Body of pancreas (tissue), 4 donors: ENCODE measurements at regions not wholly inside any gene's neighbourhood (a gene's known extent, or its start where the extent isn't known, plus 50 kb on each side); places are given as distances from the start of the nearest gene placed in this dataset.

Experiments
- ATAC-seq: fragments of 150-250 bp; one replicate; pipeline ENCODE4 v1.9.1; 2016
- DNase-seq, 4 donors: peaks; one replicate each; pipeline ENCODE4 v3.0.0-alpha.2; 2019
- H3K27ac ChIP-seq, 4 donors: fragments of 200-600 bp; sonication (generic); 1 replicate in 3 of 4; 2 replicates in 1 of 4; pipeline versions ENCODE4 v1.5.1 to v1.6.1; 2016 to 2019; ENCODE audit warnings: mild to moderate bottlenecking in 1 of 4, mixed read lengths in 1 of 4, moderate library complexity in 1 of 4
- H3K27me3 ChIP-seq, 2 donors: fragments of 200-600 bp; sonication (generic); one replicate each; pipeline ENCODE4 v1.6.0; 2016; ENCODE audit warnings: mild to moderate bottlenecking in 1 of 2
- H3K36me3 ChIP-seq, 2 donors: fragments of 200-600 bp; sonication (generic); replicated peaks in 1 of 2; 2 replicates each; pipeline ENCODE4 v1.5.1; 2016; ENCODE audit warnings: low read depth in 2 of 2; ENCODE audit not compliant: insufficient read depth in 1 of 2
- H3K4me1 ChIP-seq: fragments of 200-600 bp; sonication (generic); one replicate; pipeline ENCODE4 v1.6.0; 2016
- H3K4me3 ChIP-seq, 2 donors: fragments of 200-600 bp; sonication (generic); 1 replicate in 1 of 2; 2 replicates in 1 of 2; pipeline ENCODE4 v1.5.1; 2016 to 2019
- H3K9me3 ChIP-seq, 3 donors: fragments of 200-600 bp; sonication (generic); 1 replicate in 2 of 3; 2 replicates in 1 of 3; pipeline ENCODE4 v1.5.1; 2016
- CTCF ChIP-seq, 7 experiments: fragments of 450-650 bp in 4 of 7; fragments of 200-600 bp in 3 of 7; sonication (generic) in 3 of 7; IDR thresholded peaks; one replicate each; pipeline ENCODE4 v1.5.1; 2016 to 2019; ENCODE audit warnings: antibody characterized with exemption in 7 of 7
- POLR2A ChIP-seq, 3 donors: fragments of 450-650 bp; IDR thresholded peaks; one replicate each; pipeline ENCODE4 v1.6.1; 2016; ENCODE audit warnings: antibody characterized with exemption in 3 of 3, mild to moderate bottlenecking in 2 of 3
- WGBS, 2 donors: methylation state at CpG; one replicate each; pipeline ENCODE4 v1.1.5; 2017; 5-methylcytosine and 5-hydroxymethylcytosine counted together
- intact Hi-C: fragments of 100-400 bp; cut with DNase I; formaldehyde crosslinking; loops from one replicate; pipeline ENCODE4 v1.15.1; 2023

GRCh38 chrX:10393899-10394298 lies 226.5 kb downstream of the MID1 start:
- ATAC-seq (no peak), DNase-seq (no peak)
- Histone ChIP-seq H3K27me3 (no peaks in the 10 kb centered on the region), H3K4me1 (no peaks in the 10 kb centered on the region), H3K4me3 (no peak overlapping the region), H3K36me3 (no peaks in the 10 kb centered on the region), H3K9me3 (no peaks in the 10 kb centered on the region), H3K27ac (no peak overlapping the region)
- WGBS, 2 donors = 46 to 50% methylated on average over 2 to 5 of the region's 6 CpGs
- no peak for TF ChIP-seq POLR2A (IDR thresholded peaks at IDR 0.05)
- TF ChIP-seq CTCF (IDR thresholded peaks at IDR 0.05) = no peak
- intact Hi-C loops = no loop called here

GRCh38 chrX:10395179-10395578 lies 225.2 kb downstream of the MID1 start:
- intact Hi-C loops = no loop called here
- no peak overlapping the region for H3K27ac ChIP-seq
- no peak overlapping the region for H3K4me3 ChIP-seq
- no peaks in the 10 kb centered on the region for H3K36me3 ChIP-seq
- H3K27me3 ChIP-seq = no peaks in the 10 kb centered on the region
- ATAC-seq (no peak), DNase-seq (no peak)
- H3K4me1 ChIP-seq = no peaks in the 10 kb centered on the region
- 22 to 54% methylated on average over 3 of the region's 3 CpGs for WGBS, 2 donors
- no peaks in the 10 kb centered on the region for H3K9me3 ChIP-seq
- TF ChIP-seq POLR2A (IDR thresholded peaks at IDR 0.05) (no peak), CTCF (IDR thresholded peaks at IDR 0.05) (no peak)
